ENCODE measurements at regions not wholly inside any gene's neighbourhood (a gene's known extent, or its start where the extent isn't known, plus 50 kb on each side); places are given as distances from the start of the nearest gene placed in this dataset.
A peak's percentile ranks its signal among the peaks of the same experiment; 100 is the strongest.

DNA sequence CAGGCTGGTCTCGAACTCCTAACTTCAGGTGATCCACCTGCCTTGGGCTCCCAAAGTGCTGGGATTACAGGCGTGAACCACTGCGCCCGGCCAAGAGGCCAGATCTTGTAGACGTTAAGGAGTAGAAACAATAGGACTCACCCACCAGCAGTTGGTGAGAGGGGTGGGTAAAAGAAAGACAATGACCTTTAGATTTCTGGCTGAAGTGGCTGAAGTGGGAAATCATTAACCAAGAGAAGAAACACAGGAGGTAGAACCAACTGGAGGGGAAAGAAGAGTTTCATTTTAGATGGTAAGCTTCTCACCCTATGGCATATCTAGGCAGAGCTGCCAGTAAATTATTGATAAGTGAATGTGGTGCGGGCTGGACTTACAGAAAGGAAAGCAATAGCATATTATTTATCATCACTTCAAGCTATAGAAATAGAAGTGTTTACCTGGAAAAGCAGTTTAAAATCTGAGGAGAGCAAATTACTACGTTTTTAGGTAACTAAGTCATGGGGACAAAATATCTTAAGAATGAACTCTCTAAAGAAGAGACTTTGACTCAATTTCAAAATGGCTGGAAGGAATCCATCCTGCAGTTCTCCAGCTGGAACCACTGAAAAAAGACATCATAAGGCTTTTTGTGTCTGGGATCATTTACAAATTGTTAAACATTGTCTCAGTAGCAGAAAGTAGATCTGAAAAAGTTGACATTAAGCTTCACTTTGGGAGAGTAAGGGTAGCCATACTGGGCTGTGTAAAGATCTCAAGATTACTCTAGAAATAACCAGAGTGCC is 109.6 kb downstream of the ALDH8A1 start:
- DNase-seq (ENCODE audit: low read depth), result no peak
- no peak overlapping the region for H3K4me3 ChIP-seq (ENCODE audit: low read length)
- TF ChIP-seq, protein P1, sequence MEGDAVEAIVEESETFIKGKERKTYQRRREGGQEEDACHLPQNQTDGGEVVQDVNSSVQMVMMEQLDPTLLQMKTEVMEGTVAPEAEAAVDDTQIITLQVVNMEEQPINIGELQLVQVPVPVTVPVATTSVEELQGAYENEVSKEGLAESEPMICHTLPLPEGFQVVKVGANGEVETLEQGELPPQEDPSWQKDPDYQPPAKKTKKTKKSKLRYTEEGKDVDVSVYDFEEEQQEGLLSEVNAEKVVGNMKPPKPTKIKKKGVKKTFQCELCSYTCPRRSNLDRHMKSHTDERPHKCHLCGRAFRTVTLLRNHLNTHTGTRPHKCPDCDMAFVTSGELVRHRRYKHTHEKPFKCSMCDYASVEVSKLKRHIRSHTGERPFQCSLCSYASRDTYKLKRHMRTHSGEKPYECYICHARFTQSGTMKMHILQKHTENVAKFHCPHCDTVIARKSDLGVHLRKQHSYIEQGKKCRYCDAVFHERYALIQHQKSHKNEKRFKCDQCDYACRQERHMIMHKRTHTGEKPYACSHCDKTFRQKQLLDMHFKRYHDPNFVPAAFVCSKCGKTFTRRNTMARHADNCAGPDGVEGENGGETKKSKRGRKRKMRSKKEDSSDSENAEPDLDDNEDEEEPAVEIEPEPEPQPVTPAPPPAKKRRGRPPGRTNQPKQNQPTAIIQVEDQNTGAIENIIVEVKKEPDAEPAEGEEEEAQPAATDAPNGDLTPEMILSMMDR (conservative IDR thresholded peaks at IDR 0.05; ENCODE audit: low read depth, low read length), result no peak

DNA sequence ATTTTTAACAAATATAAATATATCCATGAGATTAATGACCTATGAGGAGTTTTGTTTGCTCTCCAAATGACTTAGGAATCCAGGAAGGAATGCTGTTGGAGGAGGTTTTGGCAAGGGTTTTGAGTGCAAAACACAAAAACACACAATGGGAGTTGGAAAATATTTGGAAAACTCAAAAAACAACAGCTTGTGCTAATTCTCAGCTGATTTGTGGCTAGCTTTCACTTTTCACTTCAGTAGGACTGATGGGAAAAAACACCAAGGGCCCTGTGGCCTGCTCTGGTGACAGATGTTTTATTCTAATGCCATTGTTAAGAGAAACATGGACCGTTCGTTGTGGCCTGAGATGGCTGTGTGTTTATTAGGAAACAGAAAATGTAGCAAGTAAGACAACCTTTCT is 113.9 kb downstream of the ALDH8A1 start:
- no peak for DNase-seq (ENCODE audit: low read depth)
- no peak overlapping the region for H3K4me3 ChIP-seq (ENCODE audit: low read length)
- TF ChIP-seq, protein P1 (conservative IDR thresholded peaks at IDR 0.05; ENCODE audit: low read depth, low read length), result no peak

DNA sequence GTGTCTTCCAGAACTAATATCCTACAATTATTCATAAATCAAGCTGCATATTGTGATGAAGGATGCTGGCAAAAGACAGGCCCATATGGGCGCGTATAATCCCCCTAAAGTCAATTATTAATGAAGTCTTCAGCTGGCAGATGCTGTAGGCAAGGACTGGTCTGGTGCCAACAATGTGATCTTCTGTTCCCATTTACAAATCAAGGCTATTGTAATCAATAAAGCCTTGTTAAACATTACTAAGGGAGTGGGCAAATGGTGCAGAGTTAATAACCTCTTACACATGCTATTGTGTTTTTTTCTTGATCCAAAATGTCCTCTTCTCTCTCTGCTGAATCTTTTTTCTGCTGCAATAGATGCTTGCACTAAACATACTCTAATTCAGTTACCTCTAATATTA is 119.0 kb downstream of the ALDH8A1 start:
- TF ChIP-seq, protein P1 (conservative IDR thresholded peaks at IDR 0.05; ENCODE audit: low read depth, low read length), result no peak
- H3K4me3 ChIP-seq (ENCODE audit: low read length), result no peak overlapping the region
- no peak for DNase-seq (ENCODE audit: low read depth)

DNA sequence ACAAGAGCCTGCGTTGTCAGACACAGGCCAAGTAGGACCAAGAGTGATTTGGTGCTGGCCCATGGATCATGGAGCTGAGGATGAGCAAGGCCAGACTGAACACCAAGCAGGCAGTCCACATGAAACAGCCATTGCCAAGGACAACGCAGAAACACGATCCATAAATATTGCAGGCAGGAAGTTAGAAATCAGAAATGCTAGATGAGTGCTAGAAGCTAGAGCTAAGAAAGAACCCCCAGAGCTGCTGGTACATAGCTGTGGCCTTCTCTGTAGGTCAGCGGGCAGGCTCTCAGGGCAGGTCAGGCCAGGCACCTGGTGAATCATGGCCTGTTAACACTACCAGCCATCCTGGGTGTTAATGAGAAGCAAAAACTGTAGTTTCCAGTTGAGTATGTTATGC is 119.7 kb downstream of the ALDH8A1 start:
- H3K4me3 ChIP-seq (ENCODE audit: low read length), result no peak overlapping the region
- no peak for DNase-seq (ENCODE audit: low read depth)
- TF ChIP-seq, protein P1 (conservative IDR thresholded peaks at IDR 0.05; ENCODE audit: low read depth, low read length), result no peak

DNA sequence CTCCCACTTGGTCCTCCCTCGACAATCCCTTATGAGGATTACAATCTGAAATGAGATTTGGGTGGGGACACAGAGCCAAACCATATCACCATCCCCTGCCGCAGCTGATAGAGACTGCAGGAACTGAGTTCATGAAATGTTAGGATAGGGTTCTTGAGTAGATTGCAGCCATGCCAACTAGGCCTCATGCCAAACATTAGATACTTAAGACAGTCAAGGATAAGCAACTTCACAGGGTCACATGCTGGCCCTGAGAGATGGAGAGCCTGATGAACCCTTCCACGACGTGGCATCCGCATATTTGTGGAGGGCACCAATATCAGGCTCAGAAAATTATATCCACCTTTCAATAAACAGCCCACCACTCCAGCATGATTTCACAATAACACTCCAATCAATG is 121.3 kb downstream of the ALDH8A1 start:
- no peak overlapping the region for H3K4me3 ChIP-seq (ENCODE audit: low read length)
- TF ChIP-seq, protein P1 (conservative IDR thresholded peaks at IDR 0.05; ENCODE audit: low read depth, low read length), result no peak
- no peak for DNase-seq (ENCODE audit: low read depth)

DNA sequence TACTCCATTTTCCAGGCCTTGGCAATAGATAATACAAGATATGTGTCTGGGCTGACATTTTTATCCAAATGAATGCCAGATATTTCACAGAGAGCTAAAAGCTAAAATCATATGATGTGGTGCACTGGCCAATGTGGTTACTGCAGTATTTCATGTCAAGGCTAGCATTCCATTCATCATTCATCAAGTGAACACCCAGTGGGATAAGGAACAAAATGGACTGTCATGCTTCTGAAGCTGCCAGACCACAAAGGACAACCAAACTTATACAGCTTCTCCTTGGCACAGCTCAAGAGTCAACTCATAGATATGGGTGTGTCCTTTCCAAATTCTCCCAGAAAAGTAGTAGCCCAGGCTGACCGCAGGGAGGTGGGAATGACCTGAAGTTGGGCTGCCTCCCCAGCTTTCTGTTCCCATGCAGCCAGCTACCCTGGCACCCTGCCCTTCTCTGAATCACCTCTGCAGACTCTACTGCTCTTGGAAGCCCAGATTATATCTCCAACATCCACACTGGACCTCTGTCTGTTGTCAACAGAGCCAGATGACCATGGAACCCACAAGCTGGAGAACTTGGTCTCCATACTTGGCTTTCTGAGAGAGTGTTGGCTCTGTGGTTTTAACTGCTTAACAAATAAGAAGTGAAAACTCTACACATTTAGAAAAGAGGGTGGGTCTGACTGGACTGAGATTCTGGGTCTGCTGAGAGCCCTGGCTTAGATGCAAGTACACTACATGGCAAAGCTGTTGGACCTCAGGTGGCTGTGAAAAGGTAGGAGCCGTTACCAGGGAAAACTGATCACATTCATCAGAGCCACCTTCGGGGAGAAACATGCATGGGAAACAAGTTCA is 122.8 kb downstream of the ALDH8A1 start:
- TF ChIP-seq, protein P1 (conservative IDR thresholded peaks at IDR 0.05; ENCODE audit: low read depth, low read length), result no peak
- no peak overlapping the region for H3K4me3 ChIP-seq (ENCODE audit: low read length)
- DNase-seq (ENCODE audit: low read depth), result peak; percentile 68

Data from retinal pigment epithelial cell (primary cell).